Endothelial cell of umbilical vein (primary cell): ENCODE measurements at regions not wholly inside any gene's neighbourhood (a gene's known extent, or its start where the extent isn't known, plus 50 kb on each side); places are given as distances from the start of the nearest gene placed in this dataset.

Experiments
- BruUV-seq: library from RNA; stranded (reverse); fragments of 400-500 nt; replicated peaks from 2 replicates; lab custom pipeline; 2021; lab: Mats Ljungman, UMichigan
- CTCF ChIA-PET: fragments of 300-600, 350-600 bp; sonication (Branson Sonifier 250); formaldehyde crosslinking; loops from one replicate; lab custom pipeline; 2021; ENCODE audit warnings: antibody characterized with exemption, inconsistent platforms; lab: Charles Lee
- POLR2A ChIA-PET: fragments of 300-600, 350-600 bp; sonication (Branson Sonifier 250); formaldehyde crosslinking; loops from one replicate; lab custom pipeline; 2021; ENCODE audit warnings: antibody characterized with exemption, inconsistent platforms; lab: Charles Lee
- DNase-seq: peaks from one replicate; pipeline ENCODE4 v3.0.0-alpha.2; 2011; ENCODE audit warnings: low read depth, low spot score
- FAIRE-seq: peaks from 2 replicates; lab custom pipeline; 2011; peaks lifted over from hg19 to GRCh38; lab: Jason Lieb, UNC
- H2AFZ ChIP-seq: 2 replicates; pipeline ENCODE4 v1.6.0; 2012; ENCODE audit warnings: low read depth, low read length, control low read depth, inconsistent platforms
- H3K27ac ChIP-seq: 2 replicates; pipeline ENCODE4 v1.5.1; 2011; ENCODE audit warnings: low read depth, mild to moderate bottlenecking, control low read depth, low read length, moderate library complexity; ENCODE audit not compliant: insufficient read depth
- H3K27me3 ChIP-seq, 2 experiments: 2 replicates each; pipeline versions ENCODE4 v1.6.0 to v1.6.1; 2011; ENCODE audit warnings: low read length in 2 of 2, mixed read lengths in 1 of 2; ENCODE audit not compliant: control insufficient read depth in 2 of 2, insufficient read depth in 2 of 2
- H3K36me3 ChIP-seq, 2 experiments: 2 replicates in 1 of 2; 3 replicates in 1 of 2; pipeline ENCODE4 v1.5.1; 2011; ENCODE audit warnings: low read length in 2 of 2, mild to moderate bottlenecking in 1 of 2, moderate library complexity in 1 of 2; ENCODE audit not compliant: control insufficient read depth in 2 of 2, insufficient read depth in 2 of 2; ENCODE audit errors: extremely low read depth in 1 of 2
- H3K4me1 ChIP-seq: 3 replicates; pipeline ENCODE4 v1.5.1; 2011; ENCODE audit warnings: mild to moderate bottlenecking, low read length; ENCODE audit not compliant: control insufficient read depth, insufficient read depth; ENCODE audit errors: extremely low read depth
- H3K4me2 ChIP-seq: 2 replicates; pipeline ENCODE4 v1.6.1; 2011; ENCODE audit warnings: low read length, control low read depth, mixed read lengths; ENCODE audit not compliant: insufficient read depth
- H3K4me3 ChIP-seq, 3 experiments: fragments of 200-600 bp in 1 of 3; sonication (generic), shearing (Covaris generic) in 1 of 3; replicated peaks in 1 of 3; 2 replicates each; pipeline ENCODE4 v1.5.1; 2011 to 2016; ENCODE audit warnings: control low read depth in 3 of 3, low read length in 3 of 3, mild to moderate bottlenecking in 2 of 3, inconsistent platforms in 1 of 3, low read depth in 1 of 3, moderate library complexity in 1 of 3; ENCODE audit not compliant: insufficient read depth in 1 of 3
- H3K79me2 ChIP-seq: 2 replicates; pipeline ENCODE4 v1.6.0; 2012; ENCODE audit warnings: low read length, inconsistent platforms; ENCODE audit not compliant: control insufficient read depth, insufficient read depth
- H3K9ac ChIP-seq: replicated peaks from 2 replicates; pipeline ENCODE3; 2011; ENCODE audit warnings: low read length, control low read depth; ENCODE audit not compliant: insufficient read depth; ENCODE audit errors: extremely low read depth
- H3K9me1 ChIP-seq: replicated peaks from 3 replicates; pipeline ENCODE4 v1.6.0; 2011; ENCODE audit warnings: mild to moderate bottlenecking, low read length; ENCODE audit not compliant: control insufficient read depth, insufficient read depth; ENCODE audit errors: extremely low read depth
- H3K9me3 ChIP-seq: replicated peaks from 2 replicates; pipeline ENCODE4 v1.5.1; 2012; ENCODE audit warnings: low read length, inconsistent platforms; ENCODE audit not compliant: control insufficient read depth, insufficient read depth
- H4K20me1 ChIP-seq: replicated peaks from 2 replicates; pipeline ENCODE3; 2011; ENCODE audit warnings: mild to moderate bottlenecking, low read length; ENCODE audit not compliant: control insufficient read depth, insufficient read depth; ENCODE audit errors: extremely low read depth
- EZH2 ChIP-seq: IDR thresholded peaks from 2 replicates; pipeline ENCODE4 v1.6.1; 2012; ENCODE audit warnings: borderline replicate concordance, low read depth, mild to moderate bottlenecking, moderate library complexity, low read length, inconsistent platforms; ENCODE audit not compliant: severe bottlenecking
- FOS ChIP-seq: IDR thresholded peaks from 2 replicates; pipeline ENCODE4 v1.6.1; 2011; ENCODE audit warnings: mild to moderate bottlenecking, low read length, moderate library complexity, borderline replicate concordance; ENCODE audit not compliant: insufficient read depth
- GATA2 ChIP-seq: IDR thresholded peaks from 2 replicates; pipeline ENCODE4 v1.7.0; 2011; ENCODE audit warnings: low read depth, mild to moderate bottlenecking, moderate library complexity, mixed read lengths, low read length; ENCODE audit not compliant: insufficient read length, insufficient read depth
- JUN ChIP-seq: IDR thresholded peaks from 2 replicates; pipeline ENCODE4 v1.6.1; 2011; ENCODE audit warnings: borderline replicate concordance, low read depth; ENCODE audit not compliant: insufficient read length, insufficient read depth
- MYC ChIP-seq: IDR thresholded peaks from one replicate; pipeline ENCODE4 v1.6.1; 2011; ENCODE audit warnings: mild to moderate bottlenecking, low read depth, low read length
- POLR2A ChIP-seq: IDR thresholded peaks from 2 replicates; pipeline ENCODE4 v1.6.1; 2012; ENCODE audit warnings: low read depth, mild to moderate bottlenecking, control low read depth, low read length
- POLR2AphosphoS5 ChIP-seq: IDR thresholded peaks from 2 replicates; pipeline ENCODE4 v1.6.1; 2012; ENCODE audit warnings: low read depth, mild to moderate bottlenecking, control low read depth, low read length, moderate library complexity; ENCODE audit not compliant: insufficient read depth
- dilution Hi-C: fragments of 300-500 bp; cut with MboI; formaldehyde crosslinking; loops from one replicate; pipeline ENCODE4 v1.15.0; 2019; ENCODE audit warnings: low sequenced_read_pairs; ENCODE audit not compliant: extremely low pct_ligation_motif_present
- intact Hi-C: fragments of 100-400 bp; cut with micrococcal nuclease; formaldehyde crosslinking; loops from one replicate; pipeline ENCODE4 v1.10.0; 2022
- TF ChIP-seq, protein P1 (sequence below), 2 donors: IDR thresholded peaks; 1 replicate in 1 of 2; 2 replicates in 1 of 2; pipeline ENCODE4 v1.5.1; 2011; ENCODE audit warnings: low read length in 2 of 2, mild to moderate bottlenecking in 2 of 2, moderate library complexity in 2 of 2, control low read depth in 1 of 2, inconsistent platforms in 1 of 2, low read depth in 1 of 2; ENCODE audit not compliant: insufficient read depth in 1 of 2; ENCODE audit errors: extremely low read depth in 1 of 2
- TF ChIP-seq, protein P2 (sequence below): IDR thresholded peaks from 2 replicates; pipeline ENCODE4 v1.6.1; 2011; ENCODE audit not compliant: insufficient read depth, insufficient read length

DNA sequence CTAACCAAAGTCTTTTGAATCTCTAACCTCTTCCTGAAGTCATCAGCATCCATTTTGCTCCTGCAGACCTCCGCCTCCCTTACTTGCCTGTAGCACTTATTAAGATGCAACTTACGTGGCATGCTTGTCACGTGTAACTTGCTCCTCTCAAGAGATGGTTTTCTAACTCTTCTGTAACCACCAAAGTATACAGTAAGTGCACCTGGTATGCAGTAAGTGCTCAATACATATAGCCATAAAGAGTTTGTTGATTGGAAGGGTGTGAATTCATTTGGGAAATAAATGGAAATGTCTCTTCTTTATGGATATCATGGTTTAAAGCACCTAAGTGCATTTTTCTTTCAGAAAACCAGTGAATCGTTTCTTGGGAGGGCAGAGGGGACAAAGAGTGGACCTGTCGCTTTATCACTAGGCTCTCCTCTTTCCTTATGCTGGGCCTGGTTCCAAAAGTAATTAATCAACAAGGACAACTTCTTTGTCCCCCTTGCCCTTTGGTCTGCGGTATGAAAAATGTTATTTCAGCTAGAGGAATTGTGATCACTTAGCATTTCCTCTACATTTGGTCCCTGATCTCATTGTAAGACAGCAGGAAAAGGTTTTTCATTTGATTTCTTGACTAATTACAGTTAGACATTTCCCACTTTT lies 370.0 kb upstream of the SPRED2 start:
- H3K9me3 ChIP-seq: no peaks in the 10 kb centered on the region
- BruUV-seq: no TSS peak
- no peaks in the 10 kb centered on the region for H3K4me1 ChIP-seq
- DNase-seq: no peak
- H3K9ac ChIP-seq: no peak overlapping the region
- POLR2A ChIA-PET: no interaction called here
- no peaks in the 10 kb centered on the region for H3K36me3 ChIP-seq
- CTCF ChIA-PET: no interaction called here
- dilution Hi-C loops: no loop called here
- no peak for FAIRE-seq
- H3K27ac ChIP-seq: no peak overlapping the region
- intact Hi-C loops: no loop called here
- no peak overlapping the region for H3K4me2 ChIP-seq
- no peaks in the 10 kb centered on the region for H3K9me1 ChIP-seq
- H3K4me3 ChIP-seq: no peak overlapping the region
- no peaks in the 10 kb centered on the region for H4K20me1 ChIP-seq
- H3K27me3 ChIP-seq: no peaks in the 10 kb centered on the region
- no peak for TF ChIP-seq JUN
- no peak for TF ChIP-seq POLR2AphosphoS5
- TF ChIP-seq, protein P1, sequence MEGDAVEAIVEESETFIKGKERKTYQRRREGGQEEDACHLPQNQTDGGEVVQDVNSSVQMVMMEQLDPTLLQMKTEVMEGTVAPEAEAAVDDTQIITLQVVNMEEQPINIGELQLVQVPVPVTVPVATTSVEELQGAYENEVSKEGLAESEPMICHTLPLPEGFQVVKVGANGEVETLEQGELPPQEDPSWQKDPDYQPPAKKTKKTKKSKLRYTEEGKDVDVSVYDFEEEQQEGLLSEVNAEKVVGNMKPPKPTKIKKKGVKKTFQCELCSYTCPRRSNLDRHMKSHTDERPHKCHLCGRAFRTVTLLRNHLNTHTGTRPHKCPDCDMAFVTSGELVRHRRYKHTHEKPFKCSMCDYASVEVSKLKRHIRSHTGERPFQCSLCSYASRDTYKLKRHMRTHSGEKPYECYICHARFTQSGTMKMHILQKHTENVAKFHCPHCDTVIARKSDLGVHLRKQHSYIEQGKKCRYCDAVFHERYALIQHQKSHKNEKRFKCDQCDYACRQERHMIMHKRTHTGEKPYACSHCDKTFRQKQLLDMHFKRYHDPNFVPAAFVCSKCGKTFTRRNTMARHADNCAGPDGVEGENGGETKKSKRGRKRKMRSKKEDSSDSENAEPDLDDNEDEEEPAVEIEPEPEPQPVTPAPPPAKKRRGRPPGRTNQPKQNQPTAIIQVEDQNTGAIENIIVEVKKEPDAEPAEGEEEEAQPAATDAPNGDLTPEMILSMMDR (IDR thresholded peaks at IDR 0.05; ENCODE audit: extremely low read depth in 1 of 2, insufficient read depth in 1 of 2, low read depth in 1 of 2, low read length in 2 of 2): no peak
- no peak for TF ChIP-seq GATA2
- no peak for TF ChIP-seq MYC
- no peak overlapping the region for H2AFZ ChIP-seq
- H3K79me2 ChIP-seq: no peaks in the 10 kb centered on the region

DNA sequence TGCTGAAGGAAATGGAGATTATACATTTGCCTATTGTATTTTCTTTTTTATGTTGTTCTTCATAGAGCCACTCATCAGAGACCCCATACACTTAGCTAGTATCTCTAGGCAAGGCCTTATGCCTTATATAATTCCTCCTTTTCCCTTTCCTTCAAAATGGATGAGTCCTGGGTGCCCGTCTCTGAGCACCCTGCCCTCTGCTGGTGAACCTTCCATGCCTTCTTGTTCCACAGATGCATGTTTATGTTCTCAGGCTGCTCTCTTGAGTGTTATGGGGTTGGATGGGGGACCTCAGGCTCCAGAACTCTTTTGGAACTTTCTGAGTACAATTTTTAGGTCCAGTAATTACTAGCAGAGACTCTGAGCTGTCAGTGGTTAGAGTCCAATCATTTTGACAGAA lies 368.6 kb upstream of the SPRED2 start:
- POLR2A ChIA-PET: no interaction called here
- Histone ChIP-seq H2AFZ (no peak overlapping the region), H4K20me1 (no peaks in the 10 kb centered on the region), H3K9me1 (no peaks in the 10 kb centered on the region), H3K9ac (no peak overlapping the region), H3K36me3 (no peaks in the 10 kb centered on the region), H3K27ac (no peak overlapping the region), H3K4me3 (no peak overlapping the region), H3K79me2 (no peaks in the 10 kb centered on the region), H3K9me3 (no peaks in the 10 kb centered on the region), H3K4me1 (no peaks in the 10 kb centered on the region), H3K27me3 (no peaks in the 10 kb centered on the region), H3K4me2 (no peak overlapping the region)
- CTCF ChIA-PET: no interaction called here
- no peak for TF ChIP-seq EZH2
- no peak for TF ChIP-seq POLR2A
- TF ChIP-seq, protein P1 (IDR thresholded peaks at IDR 0.05; ENCODE audit: extremely low read depth in 1 of 2, insufficient read depth in 1 of 2, low read depth in 1 of 2, low read length in 2 of 2): no peak
- TF ChIP-seq, protein P2, sequence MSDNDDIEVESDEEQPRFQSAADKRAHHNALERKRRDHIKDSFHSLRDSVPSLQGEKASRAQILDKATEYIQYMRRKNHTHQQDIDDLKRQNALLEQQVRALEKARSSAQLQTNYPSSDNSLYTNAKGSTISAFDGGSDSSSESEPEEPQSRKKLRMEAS: no peak
- no peak for TF ChIP-seq GATA2
- no peak for TF ChIP-seq MYC
- TF ChIP-seq POLR2AphosphoS5: no peak
- no peak for TF ChIP-seq FOS
- no peak for TF ChIP-seq JUN
- intact Hi-C loops (no loop called here), dilution Hi-C loops (no loop called here)
- no TSS peak for BruUV-seq
- no peak for FAIRE-seq
- no peak for DNase-seq
